Smooth muscle cell (in vitro differentiated cells): ENCODE measurements at regions not wholly inside any gene's neighbourhood (a gene's known extent, or its start where the extent isn't known, plus 50 kb on each side); places are given as distances from the start of the nearest gene placed in this dataset.

Source experiments
- DNase-seq: peaks from one replicate; lab custom pipeline; 2025; ENCODE audit not compliant: unreplicated experiment; lab: John Stamatoyannopoulos, UW
- H2AFZ ChIP-seq: fragments of 200-600 bp; sonication (generic); 2 replicates; pipeline ENCODE4 v1.6.0; 2016; ENCODE audit warnings: antibody characterized with exemption, low read depth, mild to moderate bottlenecking
- H3F3A ChIP-seq: fragments of 200-600 bp; sonication (generic); 2 replicates; pipeline ENCODE4 v1.6.0; 2017; ENCODE audit warnings: antibody characterized with exemption, low read depth
- H3K27ac ChIP-seq: fragments of 200-600 bp; sonication (generic); 2 replicates; pipeline ENCODE4 v1.5.1; 2016; ENCODE audit warnings: low read depth, mild to moderate bottlenecking
- H3K27me3 ChIP-seq: fragments of 200-600 bp; sonication (generic); 2 replicates; pipeline ENCODE4 v1.6.1; 2016; ENCODE audit warnings: low read depth, mild to moderate bottlenecking
- H3K36me3 ChIP-seq: fragments of 200-600 bp; sonication (generic); 2 replicates; pipeline ENCODE4 v1.5.1; 2016; ENCODE audit warnings: low read depth
- H3K4me1 ChIP-seq: fragments of 200-600 bp; sonication (generic); 2 replicates; pipeline ENCODE4 v1.5.1; 2016; ENCODE audit warnings: low read depth
- H3K4me2 ChIP-seq: fragments of 200-600 bp; sonication (generic); 2 replicates; pipeline ENCODE4 v1.6.0; 2016; ENCODE audit warnings: mild to moderate bottlenecking
- H3K4me3 ChIP-seq: fragments of 200-600 bp; sonication (generic); 2 replicates; pipeline ENCODE4 v1.5.1; 2016; ENCODE audit warnings: mild to moderate bottlenecking
- H3K79me2 ChIP-seq: fragments of 200-600 bp; sonication (generic); 2 replicates; pipeline ENCODE4 v1.6.0; 2016; ENCODE audit warnings: low read depth, mild to moderate bottlenecking
- H3K9ac ChIP-seq: fragments of 200-600 bp; sonication (generic); 2 replicates; pipeline ENCODE4 v1.6.0; 2016; ENCODE audit warnings: low read depth
- H3K9me3 ChIP-seq: fragments of 200-600 bp; sonication (generic); replicated peaks from 2 replicates; pipeline ENCODE4 v1.5.1; 2016; ENCODE audit warnings: low read depth
- H4K20me1 ChIP-seq: fragments of 200-600 bp; sonication (generic); 2 replicates; pipeline ENCODE4 v1.6.0; 2016; ENCODE audit warnings: low read depth
- CTCF ChIP-seq: fragments of 200-600 bp; sonication (generic); IDR thresholded peaks from 2 replicates; pipeline ENCODE4 v1.5.1; 2017; ENCODE audit warnings: borderline replicate concordance, mild to moderate bottlenecking, antibody characterized with exemption; ENCODE audit not compliant: insufficient read depth, poor library complexity, severe bottlenecking
- WGBS: methylation state at CpG from one replicate; pipeline ENCODE4 v1.1.7; 2016; ENCODE audit warnings: low lambda C conversion rate; 5-methylcytosine and 5-hydroxymethylcytosine counted together

- Histone ChIP-seq H3K9ac (no peak overlapping the region), H2AFZ (no peak overlapping the region), H4K20me1 (no peaks in the 10 kb centered on the region), H3K4me2 (no peak overlapping the region), H3F3A (no peaks in the 10 kb centered on the region), H3K27me3 (no peaks in the 10 kb centered on the region), H3K9me3 (no peaks in the 10 kb centered on the region), H3K79me2 (no peaks in the 10 kb centered on the region), H3K4me1 (no peaks in the 10 kb centered on the region), H3K4me3 (no peak overlapping the region), H3K27ac (no peak overlapping the region), H3K36me3 (no peaks in the 10 kb centered on the region)
- DNase-seq, result no peak
- WGBS, result 92% methylated on average over 16 of the region's 16 CpGs
- TF ChIP-seq CTCF, result no peak
These were observed 96.3 kb upstream of the ENPP6 start for GRCh38 chr4:184313702-184314659.

GRCh38 chr4:184313058-184313581, 95.4 kb upstream of the ENPP6 start:
- DNase-seq, result no peak
- WGBS, result 96% methylated on average over 4 of the region's 4 CpGs

GRCh38 chr4:184312126-184312525, 94.5 kb upstream of the ENPP6 start:
- Histone ChIP-seq H3K27me3 (no peaks in the 10 kb centered on the region), H3K36me3 (no peaks in the 10 kb centered on the region), H3K4me2 (no peak overlapping the region), H3K79me2 (no peaks in the 10 kb centered on the region), H2AFZ (no peak overlapping the region), H3K9me3 (no peaks in the 10 kb centered on the region), H3K27ac (no peak overlapping the region), H3K4me3 (no peak overlapping the region), H3K9ac (no peak overlapping the region), H4K20me1 (no peaks in the 10 kb centered on the region), H3F3A (no peaks in the 10 kb centered on the region), H3K4me1 (no peaks in the 10 kb centered on the region)
- TF ChIP-seq CTCF, result no peak
- DNase-seq, result no peak
- WGBS, result 86% methylated on average over 3 of the region's 3 CpGs

More at GRCh38 chr4:184313058-184313581, 95.4 kb upstream of the ENPP6 start:
- Histone ChIP-seq H3K4me1 (no peaks in the 10 kb centered on the region), H4K20me1 (no peaks in the 10 kb centered on the region), H3K4me3 (no peak overlapping the region), H3K9ac (no peak overlapping the region), H3K27ac (no peak overlapping the region), H3K27me3 (no peaks in the 10 kb centered on the region), H3K79me2 (no peaks in the 10 kb centered on the region), H3F3A (no peaks in the 10 kb centered on the region), H3K4me2 (no peak overlapping the region), H2AFZ (no peak overlapping the region), H3K9me3 (no peaks in the 10 kb centered on the region), H3K36me3 (no peaks in the 10 kb centered on the region)
- no peak for TF ChIP-seq CTCF
